ENCODE measurements at regions not wholly inside any gene's neighbourhood (a gene's known extent, or its start where the extent isn't known, plus 50 kb on each side); places are given as distances from the start of the nearest gene placed in this dataset.

GRCh38 chr12:20212658-20213555 lies 155.4 kb upstream of the PDE3A start:
- no peak for DNase-seq

GRCh38 chr12:20213723-20214625 lies 154.4 kb upstream of the PDE3A start:
- DNase-seq = no peak

GRCh38 chr12:20220339-20220738 lies 148.0 kb upstream of the PDE3A start:
- no peak for DNase-seq

- DNase-seq = no peak
Measured at GRCh38 chr12:20232931-20233675, 135.2 kb upstream of the PDE3A start.

GRCh38 chr12:20234474-20234873 lies 133.9 kb upstream of the PDE3A start:
- DNase-seq = no peak

- no peak for DNase-seq
Measured at GRCh38 chr12:20237091-20237490, 131.2 kb upstream of the PDE3A start.

- DNase-seq = no peak
Measured at GRCh38 chr12:20245491-20245890, 122.8 kb upstream of the PDE3A start.

- DNase-seq = no peak
Measured at GRCh38 chr12:20248646-20249045, 119.7 kb upstream of the PDE3A start.

GRCh38 chr12:20250761-20251160 lies 117.6 kb upstream of the PDE3A start:
- DNase-seq = no peak

- no peak for DNase-seq
Measured at GRCh38 chr12:20257311-20257710, 111.0 kb upstream of the PDE3A start.

- no peak for DNase-seq
Measured at GRCh38 chr12:20259786-20260185, 108.6 kb upstream of the PDE3A start.

GRCh38 chr12:20260851-20261250 lies 107.5 kb upstream of the PDE3A start:
- no peak for DNase-seq

GRCh38 chr12:20262119-20262518 lies 106.2 kb upstream of the PDE3A start:
- DNase-seq = no peak

- DNase-seq = no peak
Measured at GRCh38 chr12:20264026-20264425, 104.3 kb upstream of the PDE3A start.

GRCh38 chr12:20264608-20265114 lies 103.7 kb upstream of the PDE3A start:
- DNase-seq = no peak

- DNase-seq = no peak
Measured at GRCh38 chr12:20268121-20268732, 100.1 kb upstream of the PDE3A start.

- no peak for DNase-seq
Measured at GRCh38 chr12:20268771-20269170, 99.6 kb upstream of the PDE3A start.

- DNase-seq = no peak
Measured at GRCh38 chr12:20269337-20270067, 98.8 kb upstream of the PDE3A start.

- DNase-seq = no peak
Measured at GRCh38 chr12:20270557-20270956, 97.8 kb upstream of the PDE3A start.

- no peak for DNase-seq
Measured at GRCh38 chr12:20272161-20272560, 96.2 kb upstream of the PDE3A start.

GRCh38 chr12:20272801-20273200 lies 95.5 kb upstream of the PDE3A start:
- DNase-seq = no peak

- no peak for DNase-seq
Measured at GRCh38 chr12:20274008-20274407, 94.3 kb upstream of the PDE3A start.
